ENCODE measurements at regions not wholly inside any gene's neighbourhood (a gene's known extent, or its start where the extent isn't known, plus 50 kb on each side); places are given as distances from the start of the nearest gene placed in this dataset.
A peak's percentile ranks its signal among the peaks of the same experiment; 100 is the strongest.
"Not testable (repeated sequence)": the region's sequence is repeated elsewhere in the genome, so short reads cannot be mapped to it uniquely, and the experiment has no call there.

DNA sequence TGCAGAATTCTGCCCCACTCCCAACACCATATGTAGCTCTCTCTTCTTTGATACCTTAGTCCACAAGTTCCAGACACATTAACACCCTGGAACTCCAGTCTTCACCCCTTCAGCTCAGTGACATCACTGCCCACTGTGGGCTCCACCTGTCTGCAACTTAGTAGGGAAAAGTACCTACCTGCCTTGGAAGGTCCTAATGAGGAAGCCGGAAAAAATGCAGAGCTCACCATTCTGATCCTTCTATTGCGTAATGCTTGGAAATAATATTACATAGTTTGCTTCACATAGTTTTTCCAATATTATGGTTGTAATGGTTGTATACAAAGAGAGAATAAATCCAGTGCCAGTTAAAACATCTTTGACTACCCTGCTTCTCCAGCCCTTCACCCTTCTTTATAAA lies 738.4 kb downstream of the RNF144A start:
- no peak for ATAC-seq
- CTCF ChIA-PET: no interaction called here
- no peak overlapping the region for H3K27ac ChIP-seq
- TF ChIP-seq CEBPB (IDR thresholded peaks at IDR 0.05) (peak; percentile 60 to 61; a peak in 3 of 4 replicates), PBX3 (IDR thresholded peaks at IDR 0.05) (no peak), BHLHE40 (IDR thresholded peaks at IDR 0.05; ENCODE audit: low read depth, low read length) (no peak), FOXS1 (CRISPR knock-in tag; IDR thresholded peaks at IDR 0.05) (no peak)
- TF ChIP-seq, protein P1, sequence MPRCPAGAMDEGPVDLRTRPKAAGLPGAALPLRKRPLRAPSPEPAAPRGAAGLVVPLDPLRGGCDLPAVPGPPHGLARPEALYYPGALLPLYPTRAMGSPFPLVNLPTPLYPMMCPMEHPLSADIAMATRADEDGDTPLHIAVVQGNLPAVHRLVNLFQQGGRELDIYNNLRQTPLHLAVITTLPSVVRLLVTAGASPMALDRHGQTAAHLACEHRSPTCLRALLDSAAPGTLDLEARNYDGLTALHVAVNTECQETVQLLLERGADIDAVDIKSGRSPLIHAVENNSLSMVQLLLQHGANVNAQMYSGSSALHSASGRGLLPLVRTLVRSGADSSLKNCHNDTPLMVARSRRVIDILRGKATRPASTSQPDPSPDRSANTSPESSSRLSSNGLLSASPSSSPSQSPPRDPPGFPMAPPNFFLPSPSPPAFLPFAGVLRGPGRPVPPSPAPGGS (IDR thresholded peaks at IDR 0.05): no peak
- no peak for DNase-seq (ENCODE audit: low read depth in 1 of 2, low spot score in 1 of 2)
- WGBS (ENCODE audit: missing lambda C conversion rate): 69% methylated on average over 2 of the region's 2 CpGs
- H3K4me1 ChIP-seq: no peaks in the 10 kb centered on the region
- H3K9me3 ChIP-seq: 0 out of 3 replicates have a peak, but pooled peaks cover 5% of the 10 kb centered on the region
- POLR2A ChIA-PET: interaction anchor here (0.6 kb wide), 1 partner anchor 43 kb away, joined by 3 read pairs; no protein-coding TSS in a partner anchor
- no peak overlapping the region for H3K4me3 ChIP-seq
- H3K4me2 ChIP-seq: no peak overlapping the region
- no peak for FAIRE-seq

GRCh38 chr2:7657526-7657925 lies 740.3 kb downstream of the RNF144A start:
- ATAC-seq; H3K4me2 ChIP-seq; H3K4me3 ChIP-seq; FAIRE-seq; H3K27ac ChIP-seq; DNase-seq (ENCODE audit: low read depth in 1 of 2, low spot score in 1 of 2); H3K4me1 ChIP-seq; H3K9me3 ChIP-seq; POLR2A ChIA-PET: not testable (repeated sequence)
- CTCF ChIA-PET: interaction anchor here (1.0 kb wide), 1 partner anchor 11 kb away, joined by 3 read pairs; no protein-coding TSS in a partner anchor
- WGBS (ENCODE audit: missing lambda C conversion rate): 16% methylated on average over 2 of the region's 2 CpGs

GRCh38 chr2:7658486-7658885 lies 741.3 kb downstream of the RNF144A start:
- H3K4me2 ChIP-seq: no peak overlapping the region
- no peaks in the 10 kb centered on the region for H3K4me1 ChIP-seq
- CTCF ChIA-PET: no interaction called here
- DNase-seq (ENCODE audit: low read depth in 1 of 2, low spot score in 1 of 2): no peak
- no peak overlapping the region for H3K27ac ChIP-seq
- 0 out of 3 replicates have a peak, but pooled peaks cover 4% of the 10 kb centered on the region for H3K9me3 ChIP-seq
- WGBS (ENCODE audit: missing lambda C conversion rate): 40% methylated on average over 12 of the region's 12 CpGs
- POLR2A ChIA-PET: no interaction called here
- TF ChIP-seq KDM5A (IDR thresholded peaks at IDR 0.05) (no peak), FOXS1 (CRISPR knock-in tag; IDR thresholded peaks at IDR 0.05) (no peak), TFCP2L1 (CRISPR knock-in tag; IDR thresholded peaks at IDR 0.05) (no peak), HES2 (IDR thresholded peaks at IDR 0.05) (no peak), CHD4 (IDR thresholded peaks at IDR 0.05; ENCODE audit: borderline replicate concordance) (no peak), HOXA7 (CRISPR knock-in tag; IDR thresholded peaks at IDR 0.05) (no peak), JUNB (IDR thresholded peaks at IDR 0.05) (no peak), ZFP36 (IDR thresholded peaks at IDR 0.05; ENCODE audit: borderline replicate concordance, partially characterized antibody) (no peak), GATA3 (IDR thresholded peaks at IDR 0.05; ENCODE audit: borderline replicate concordance) (no peak), RARB (CRISPR knock-in tag; IDR thresholded peaks at IDR 0.05) (no peak), BHLHE40 (IDR thresholded peaks at IDR 0.05; ENCODE audit: low read depth, low read length) (no peak), USF2 (IDR thresholded peaks at IDR 0.05) (no peak), TP53 (CRISPR knock-in tag; IDR thresholded peaks at IDR 0.05) (no peak)
- TF ChIP-seq, protein P2, sequence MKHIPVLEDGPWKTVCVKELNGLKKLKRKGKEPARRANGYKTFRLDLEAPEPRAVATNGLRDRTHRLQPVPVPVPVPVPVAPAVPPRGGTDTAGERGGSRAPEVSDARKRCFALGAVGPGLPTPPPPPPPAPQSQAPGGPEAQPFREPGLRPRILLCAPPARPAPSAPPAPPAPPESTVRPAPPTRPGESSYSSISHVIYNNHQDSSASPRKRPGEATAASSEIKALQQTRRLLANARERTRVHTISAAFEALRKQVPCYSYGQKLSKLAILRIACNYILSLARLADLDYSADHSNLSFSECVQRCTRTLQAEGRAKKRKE (CRISPR knock-in tag; IDR thresholded peaks at IDR 0.05; ENCODE audit: low read depth): no peak
- TF ChIP-seq, protein P1 (IDR thresholded peaks at IDR 0.05): no peak
- TF ChIP-seq, protein P3, sequence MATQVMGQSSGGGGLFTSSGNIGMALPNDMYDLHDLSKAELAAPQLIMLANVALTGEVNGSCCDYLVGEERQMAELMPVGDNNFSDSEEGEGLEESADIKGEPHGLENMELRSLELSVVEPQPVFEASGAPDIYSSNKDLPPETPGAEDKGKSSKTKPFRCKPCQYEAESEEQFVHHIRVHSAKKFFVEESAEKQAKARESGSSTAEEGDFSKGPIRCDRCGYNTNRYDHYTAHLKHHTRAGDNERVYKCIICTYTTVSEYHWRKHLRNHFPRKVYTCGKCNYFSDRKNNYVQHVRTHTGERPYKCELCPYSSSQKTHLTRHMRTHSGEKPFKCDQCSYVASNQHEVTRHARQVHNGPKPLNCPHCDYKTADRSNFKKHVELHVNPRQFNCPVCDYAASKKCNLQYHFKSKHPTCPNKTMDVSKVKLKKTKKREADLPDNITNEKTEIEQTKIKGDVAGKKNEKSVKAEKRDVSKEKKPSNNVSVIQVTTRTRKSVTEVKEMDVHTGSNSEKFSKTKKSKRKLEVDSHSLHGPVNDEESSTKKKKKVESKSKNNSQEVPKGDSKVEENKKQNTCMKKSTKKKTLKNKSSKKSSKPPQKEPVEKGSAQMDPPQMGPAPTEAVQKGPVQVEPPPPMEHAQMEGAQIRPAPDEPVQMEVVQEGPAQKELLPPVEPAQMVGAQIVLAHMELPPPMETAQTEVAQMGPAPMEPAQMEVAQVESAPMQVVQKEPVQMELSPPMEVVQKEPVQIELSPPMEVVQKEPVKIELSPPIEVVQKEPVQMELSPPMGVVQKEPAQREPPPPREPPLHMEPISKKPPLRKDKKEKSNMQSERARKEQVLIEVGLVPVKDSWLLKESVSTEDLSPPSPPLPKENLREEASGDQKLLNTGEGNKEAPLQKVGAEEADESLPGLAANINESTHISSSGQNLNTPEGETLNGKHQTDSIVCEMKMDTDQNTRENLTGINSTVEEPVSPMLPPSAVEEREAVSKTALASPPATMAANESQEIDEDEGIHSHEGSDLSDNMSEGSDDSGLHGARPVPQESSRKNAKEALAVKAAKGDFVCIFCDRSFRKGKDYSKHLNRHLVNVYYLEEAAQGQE (IDR thresholded peaks at IDR 0.05): no peak
- no peak overlapping the region for H3K4me3 ChIP-seq
- FAIRE-seq: no peak
- peak in 1 of 2 experiments; percentile 30; a peak in 2 of 6 replicates for ATAC-seq
